ENCODE measurements at regions not wholly inside any gene's neighbourhood (a gene's known extent, or its start where the extent isn't known, plus 50 kb on each side); places are given as distances from the start of the nearest gene placed in this dataset.

DNA sequence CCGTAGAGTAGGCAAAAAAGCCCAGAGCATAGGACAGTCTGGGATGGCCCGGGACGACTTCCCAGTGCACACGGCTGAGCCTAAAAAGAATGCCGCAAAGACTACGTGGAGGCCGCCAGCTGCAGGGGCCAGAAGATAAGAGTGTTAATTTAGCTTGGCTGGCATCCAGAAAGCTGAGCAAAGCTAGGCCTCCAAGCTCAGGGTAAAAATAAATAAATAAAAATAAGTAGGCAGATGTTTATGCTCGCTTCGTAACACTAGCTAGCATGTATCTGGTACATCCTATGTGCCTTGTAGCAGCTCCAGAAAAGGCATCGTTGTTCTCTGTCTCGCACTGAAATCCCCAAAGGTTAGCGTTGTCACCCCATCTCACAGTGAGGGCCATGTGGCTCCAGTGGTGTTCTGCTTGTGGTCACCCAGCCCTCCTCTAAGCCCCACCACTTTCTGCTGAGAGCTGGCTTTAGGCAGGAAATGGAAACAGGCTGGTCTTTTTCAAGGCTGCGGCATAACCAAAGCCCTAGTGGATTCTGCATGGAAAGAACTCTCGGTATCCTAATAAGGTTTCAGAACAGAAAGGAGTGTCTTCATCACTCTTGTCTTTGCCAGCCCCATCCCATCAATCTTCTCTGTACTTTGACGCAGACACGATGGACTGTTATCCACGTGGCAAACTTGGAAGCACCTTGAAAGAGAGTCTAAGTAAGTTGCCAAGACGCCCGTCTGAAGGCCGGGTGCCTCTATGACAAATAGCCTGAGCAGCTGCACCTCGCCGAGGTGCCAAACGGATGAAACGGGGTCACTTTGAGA, 58.1 kb upstream of the MEF2A start:
- H3K9me3 ChIP-seq (ENCODE audit: severe bottlenecking), result no peaks in the 10 kb centered on the region
- DNase-seq (ENCODE audit: low spot score) (no peak), ATAC-seq (ENCODE audit: low read depth) (no peak)
- H3K27me3 ChIP-seq (ENCODE audit: insufficient read depth, poor library complexity, severe bottlenecking), result no peaks in the 10 kb centered on the region
- peaks cover 3% of the 10 kb centered on the region for H3K4me1 ChIP-seq (ENCODE audit: insufficient read depth, poor library complexity, severe bottlenecking)
- H3K27ac ChIP-seq (ENCODE audit: poor library complexity, severe bottlenecking), result no peak overlapping the region
- H3K36me3 ChIP-seq (ENCODE audit: low read depth), result no peaks in the 10 kb centered on the region
- H3K4me3 ChIP-seq (ENCODE audit: severe bottlenecking), result no peak overlapping the region
- TF ChIP-seq CTCF (IDR thresholded peaks at IDR 0.05; ENCODE audit: poor library complexity, severe bottlenecking), result no peak

DNA sequence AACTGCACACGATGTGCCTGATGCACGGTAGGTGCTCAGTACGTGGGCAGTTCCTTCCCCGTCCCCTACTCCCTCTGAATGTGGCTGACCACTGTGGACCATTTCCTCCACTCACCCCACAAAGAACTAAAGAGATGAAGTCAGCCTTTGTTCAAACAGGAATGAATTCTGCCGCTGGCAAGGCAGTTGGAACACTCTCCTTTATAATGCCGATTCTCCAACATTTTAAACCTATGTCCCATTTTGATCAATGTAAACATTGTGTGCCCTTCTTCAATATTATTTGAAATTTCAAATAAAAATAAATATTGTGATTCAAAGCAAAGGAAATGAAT, 57.5 kb upstream of the MEF2A start:
- H3K4me3 ChIP-seq (ENCODE audit: severe bottlenecking), result no peak overlapping the region
- no peak for DNase-seq (ENCODE audit: low spot score)
- H3K36me3 ChIP-seq (ENCODE audit: low read depth), result no peaks in the 10 kb centered on the region
- H3K27ac ChIP-seq (ENCODE audit: poor library complexity, severe bottlenecking), result no peak overlapping the region
- peaks cover 3% of the 10 kb centered on the region for H3K4me1 ChIP-seq (ENCODE audit: insufficient read depth, poor library complexity, severe bottlenecking)
- TF ChIP-seq CTCF (IDR thresholded peaks at IDR 0.05; ENCODE audit: poor library complexity, severe bottlenecking), result no peak
- H3K27me3 ChIP-seq (ENCODE audit: insufficient read depth, poor library complexity, severe bottlenecking), result no peaks in the 10 kb centered on the region
- no peak for ATAC-seq (ENCODE audit: low read depth)
- no peaks in the 10 kb centered on the region for H3K9me3 ChIP-seq (ENCODE audit: severe bottlenecking)

- no peak overlapping the region for H3K27ac ChIP-seq (ENCODE audit: poor library complexity, severe bottlenecking)
- TF ChIP-seq CTCF (IDR thresholded peaks at IDR 0.05; ENCODE audit: poor library complexity, severe bottlenecking), result no peak
- H3K4me3 ChIP-seq (ENCODE audit: severe bottlenecking), result no peak overlapping the region
- no peak for ATAC-seq (ENCODE audit: low read depth)
- no peak for DNase-seq (ENCODE audit: low spot score)
- peaks cover 3% of the 10 kb centered on the region for H3K4me1 ChIP-seq (ENCODE audit: insufficient read depth, poor library complexity, severe bottlenecking)
- no peaks in the 10 kb centered on the region for H3K36me3 ChIP-seq (ENCODE audit: low read depth)
- no peaks in the 10 kb centered on the region for H3K9me3 ChIP-seq (ENCODE audit: severe bottlenecking)
- H3K27me3 ChIP-seq (ENCODE audit: insufficient read depth, poor library complexity, severe bottlenecking), result no peaks in the 10 kb centered on the region
Observed at GRCh38 chr15:99508852-99509251, 56.9 kb upstream of the MEF2A start.

DNA sequence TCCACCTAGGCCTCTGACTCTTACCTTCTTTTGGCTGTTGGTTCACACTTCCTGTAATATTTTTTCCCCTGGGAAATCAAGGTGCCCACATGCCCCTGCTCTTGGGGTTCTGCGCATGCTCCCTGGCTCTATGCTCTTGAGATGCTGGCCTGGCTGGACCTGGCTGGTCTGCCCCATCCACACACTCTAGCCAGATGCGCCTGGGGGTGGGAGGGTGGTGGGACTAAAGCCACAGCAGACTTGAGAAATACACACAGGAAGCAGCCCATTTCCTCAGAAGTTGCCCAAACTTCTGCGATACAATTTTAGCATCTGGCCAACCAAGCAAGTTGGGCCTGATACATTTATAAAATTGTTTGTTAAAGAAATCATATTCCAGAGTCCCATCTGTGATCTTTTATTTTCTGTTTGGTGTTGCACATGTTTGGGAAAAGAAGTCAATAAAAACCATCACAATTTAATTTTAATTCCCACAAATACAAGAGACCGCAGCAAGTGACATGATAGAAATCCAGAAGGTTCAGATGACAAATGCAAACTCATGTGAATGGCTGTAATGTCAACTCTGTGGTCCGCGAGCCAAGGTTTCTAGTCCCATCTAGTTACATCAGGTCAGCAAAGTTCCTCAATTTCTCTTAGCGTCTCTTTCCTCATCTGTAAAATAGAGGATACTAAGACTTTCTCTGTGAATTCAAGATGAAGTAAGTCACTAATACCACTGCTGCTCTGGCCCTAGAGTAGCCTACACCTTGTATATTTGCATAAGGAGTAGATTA, 55.9 kb upstream of the MEF2A start:
- H3K4me3 ChIP-seq (ENCODE audit: severe bottlenecking), result no peak overlapping the region
- no peaks in the 10 kb centered on the region for H3K4me1 ChIP-seq (ENCODE audit: insufficient read depth, poor library complexity, severe bottlenecking)
- TF ChIP-seq CTCF (IDR thresholded peaks at IDR 0.05; ENCODE audit: poor library complexity, severe bottlenecking), result no peak
- ATAC-seq (ENCODE audit: low read depth) (no peak), DNase-seq (ENCODE audit: low spot score) (no peak)
- H3K27ac ChIP-seq (ENCODE audit: poor library complexity, severe bottlenecking), result no peak overlapping the region
- no peaks in the 10 kb centered on the region for H3K9me3 ChIP-seq (ENCODE audit: severe bottlenecking)
- no peaks in the 10 kb centered on the region for H3K27me3 ChIP-seq (ENCODE audit: insufficient read depth, poor library complexity, severe bottlenecking)
- no peaks in the 10 kb centered on the region for H3K36me3 ChIP-seq (ENCODE audit: low read depth)

DNA sequence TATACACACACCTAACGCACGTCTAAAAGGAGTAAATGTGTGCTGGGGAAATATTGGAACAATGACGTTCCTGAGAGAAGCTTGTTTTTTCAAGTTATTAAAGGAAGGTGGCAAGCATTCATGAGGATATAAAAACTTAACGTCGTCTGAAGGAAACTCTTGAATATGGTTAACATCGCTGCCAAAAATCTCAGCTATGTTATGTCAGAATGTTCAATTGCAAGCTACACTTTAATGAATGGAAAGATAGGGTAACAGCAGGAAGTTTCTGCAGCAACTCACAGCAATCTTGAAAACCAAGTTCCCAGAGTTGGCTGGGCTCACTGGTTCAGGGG, 54.3 kb upstream of the MEF2A start:
- Histone ChIP-seq H3K4me1 (ENCODE audit: insufficient read depth, poor library complexity, severe bottlenecking) (peaks cover under 1% of the 10 kb centered on the region), H3K27me3 (ENCODE audit: insufficient read depth, poor library complexity, severe bottlenecking) (no peaks in the 10 kb centered on the region), H3K9me3 (ENCODE audit: severe bottlenecking) (no peaks in the 10 kb centered on the region), H3K36me3 (ENCODE audit: low read depth) (no peaks in the 10 kb centered on the region), H3K4me3 (ENCODE audit: severe bottlenecking) (no peak overlapping the region), H3K27ac (ENCODE audit: poor library complexity, severe bottlenecking) (no peak overlapping the region)
- no peak for TF ChIP-seq CTCF (IDR thresholded peaks at IDR 0.05; ENCODE audit: poor library complexity, severe bottlenecking)
- no peak for ATAC-seq (ENCODE audit: low read depth)
- no peak for DNase-seq (ENCODE audit: low spot score)

Data from RWPE2 (cell line).